HG02852 (cell line): ENCODE measurements at regions not wholly inside any gene's neighbourhood (a gene's known extent, or its start where the extent isn't known, plus 50 kb on each side); places are given as distances from the start of the nearest gene placed in this dataset.

ENCODE experiments used
- ATAC-seq: cut with Tn5 transposase; IDR thresholded peaks from one replicate; pipeline ENCODE4 v1.9.1; 2021; ENCODE audit warnings: mild to moderate bottlenecking, moderate library complexity; ENCODE audit not compliant: unreplicated experiment

GRCh38 chr13:87872813-87873212 is 201.6 kb downstream of the SLITRK5 start:
- ATAC-seq = no peak

- ATAC-seq = no peak
These were observed 206.3 kb downstream of the SLITRK5 start for GRCh38 chr13:87877477-87877876.

- ATAC-seq = no peak
These were observed 207.5 kb downstream of the SLITRK5 start for GRCh38 chr13:87878706-87879105.

GRCh38 chr13:87884884-87885283 is 213.7 kb downstream of the SLITRK5 start:
- ATAC-seq = no peak

- ATAC-seq = no peak
These were observed 216.4 kb downstream of the SLITRK5 start for GRCh38 chr13:87887459-87888123.

GRCh38 chr13:87889254-87889653 is 218.1 kb downstream of the SLITRK5 start:
- ATAC-seq = no peak

GRCh38 chr13:87893186-87893585 is 222.0 kb downstream of the SLITRK5 start:
- no peak for ATAC-seq

GRCh38 chr13:87894059-87894458 is 222.9 kb downstream of the SLITRK5 start:
- ATAC-seq = no peak

GRCh38 chr13:87903553-87903952 is 232.4 kb downstream of the SLITRK5 start:
- no peak for ATAC-seq

- no peak for ATAC-seq
These were observed 235.2 kb downstream of the SLITRK5 start for GRCh38 chr13:87906411-87906810.

GRCh38 chr13:87907202-87907601 is 236.0 kb downstream of the SLITRK5 start:
- no peak for ATAC-seq

- no peak for ATAC-seq
These were observed 248.8 kb downstream of the SLITRK5 start for GRCh38 chr13:87919956-87920355.

GRCh38 chr13:87923753-87924152 is 252.6 kb downstream of the SLITRK5 start:
- no peak for ATAC-seq

- ATAC-seq = no peak
These were observed 253.8 kb downstream of the SLITRK5 start for GRCh38 chr13:87925006-87925405.

GRCh38 chr13:87940776-87941175 is 269.6 kb downstream of the SLITRK5 start:
- no peak for ATAC-seq

GRCh38 chr13:87941226-87941625 is 270.1 kb downstream of the SLITRK5 start:
- ATAC-seq = no peak

- no peak for ATAC-seq
These were observed 271.0 kb downstream of the SLITRK5 start for GRCh38 chr13:87942205-87942604.

- no peak for ATAC-seq
These were observed 272.9 kb downstream of the SLITRK5 start for GRCh38 chr13:87944038-87944437.

GRCh38 chr13:87952377-87952776 is 281.2 kb downstream of the SLITRK5 start:
- no peak for ATAC-seq

GRCh38 chr13:87953381-87953780 is 282.2 kb downstream of the SLITRK5 start:
- ATAC-seq = no peak

GRCh38 chr13:87954091-87954490 is 282.9 kb downstream of the SLITRK5 start:
- no peak for ATAC-seq

- no peak for ATAC-seq
These were observed 290.4 kb downstream of the SLITRK5 start for GRCh38 chr13:87961546-87961945.

- no peak for ATAC-seq
These were observed 301.4 kb downstream of the SLITRK5 start for GRCh38 chr13:87972568-87972967.
